GM19025 (cell line): ENCODE measurements at regions not wholly inside any gene's neighbourhood (a gene's known extent, or its start where the extent isn't known, plus 50 kb on each side); places are given as distances from the start of the nearest gene placed in this dataset.

Experiments used
- ATAC-seq: cut with Tn5 transposase; IDR thresholded peaks from one replicate; pipeline ENCODE4 v1.9.1; 2021; ENCODE audit warnings: mild to moderate bottlenecking, low read depth, moderate library complexity; ENCODE audit not compliant: unreplicated experiment

- ATAC-seq = no peak
Measured at GRCh38 chr6:8223678-8224077, 121.3 kb upstream of the EEF1E1 start.

- peak; percentile 61 for ATAC-seq
Measured at GRCh38 chr6:8219352-8219943, 117.1 kb upstream of the EEF1E1 start.

GRCh38 chr6:8218861-8219260 lies 116.5 kb upstream of the EEF1E1 start:
- no peak for ATAC-seq

GRCh38 chr6:8215631-8216030 lies 113.3 kb upstream of the EEF1E1 start:
- no peak for ATAC-seq

GRCh38 chr6:8213995-8214394 lies 111.6 kb upstream of the EEF1E1 start:
- no peak for ATAC-seq

- ATAC-seq = no peak
Measured at GRCh38 chr6:8212720-8213434, 110.5 kb upstream of the EEF1E1 start.

GRCh38 chr6:8207869-8208191 lies 105.5 kb upstream of the EEF1E1 start:
- ATAC-seq = no peak

- ATAC-seq = no peak
Measured at GRCh38 chr6:8207191-8207868, 105.0 kb upstream of the EEF1E1 start.

- no peak for ATAC-seq
Measured at GRCh38 chr6:8203337-8203736, 101.0 kb upstream of the EEF1E1 start.

- ATAC-seq = no peak
Measured at GRCh38 chr6:8201679-8202078, 99.3 kb upstream of the EEF1E1 start.

GRCh38 chr6:8200255-8200654 lies 97.9 kb upstream of the EEF1E1 start:
- no peak for ATAC-seq

- ATAC-seq = no peak
Measured at GRCh38 chr6:8195714-8196102, 93.4 kb upstream of the EEF1E1 start.

GRCh38 chr6:8195040-8195713 lies 92.8 kb upstream of the EEF1E1 start:
- ATAC-seq = no peak

- ATAC-seq = no peak
Measured at GRCh38 chr6:8194490-8194889, 92.1 kb upstream of the EEF1E1 start.

- no peak for ATAC-seq
Measured at GRCh38 chr6:8193541-8193940, 91.2 kb upstream of the EEF1E1 start.

- no peak for ATAC-seq
Measured at GRCh38 chr6:8192597-8192996, 90.2 kb upstream of the EEF1E1 start.

- no peak for ATAC-seq
Measured at GRCh38 chr6:8192067-8192466, 89.7 kb upstream of the EEF1E1 start.

GRCh38 chr6:8191629-8192028 lies 89.3 kb upstream of the EEF1E1 start:
- ATAC-seq = no peak

- ATAC-seq = no peak
Measured at GRCh38 chr6:8187209-8187608, 84.9 kb upstream of the EEF1E1 start.

- ATAC-seq = no peak
Measured at GRCh38 chr6:8182902-8183665, 80.7 kb upstream of the EEF1E1 start.
